HG03439 (cell line): ENCODE measurements at regions not wholly inside any gene's neighbourhood (a gene's known extent, or its start where the extent isn't known, plus 50 kb on each side); places are given as distances from the start of the nearest gene placed in this dataset.
"Not testable (repeated sequence)": the region's sequence is repeated elsewhere in the genome, so short reads cannot be mapped to it uniquely, and the experiment has no call there.

Experiments used
- ATAC-seq: cut with Tn5 transposase; IDR thresholded peaks from one replicate; pipeline ENCODE4 v1.9.1; 2021; ENCODE audit warnings: mild to moderate bottlenecking, moderate library complexity; ENCODE audit not compliant: unreplicated experiment

DNA sequence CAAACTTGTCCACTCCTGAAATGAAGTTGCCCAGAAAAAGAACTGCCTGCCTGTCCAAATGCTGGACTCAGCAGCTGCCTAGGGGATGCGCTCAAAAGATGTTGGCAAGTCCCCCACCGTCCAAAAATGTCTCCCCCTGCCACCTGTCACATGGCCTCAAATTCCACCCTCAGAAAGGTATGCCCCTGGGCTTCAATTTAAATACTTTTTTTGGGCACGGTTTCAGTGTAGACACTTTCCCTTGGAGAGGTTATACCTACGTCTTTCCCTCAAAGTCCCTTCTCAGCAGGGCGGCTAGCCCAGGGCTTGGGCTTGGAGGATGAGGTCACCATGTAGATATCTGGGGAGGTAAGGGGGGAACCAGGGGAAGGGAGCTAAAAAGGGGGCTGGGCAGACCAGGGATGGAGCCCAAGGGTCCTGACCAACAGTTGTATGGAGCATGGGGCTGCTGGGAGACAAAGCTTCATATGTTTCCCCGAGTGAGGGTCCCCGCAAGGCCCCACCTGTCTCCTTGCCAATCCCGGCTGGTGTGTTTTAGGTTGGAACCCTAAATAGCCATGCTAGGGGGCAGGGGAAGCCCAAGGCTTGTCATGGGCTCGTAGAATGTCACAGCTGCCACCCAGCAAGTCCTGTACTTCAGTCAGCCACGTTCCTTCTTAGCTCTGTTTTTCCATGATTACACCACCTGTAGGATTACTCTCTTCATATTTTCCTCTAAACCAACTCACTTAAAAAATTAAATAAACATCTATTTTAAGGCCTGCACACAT is 131.2 kb upstream of the TBX3 start:
- ATAC-seq: no peak

DNA sequence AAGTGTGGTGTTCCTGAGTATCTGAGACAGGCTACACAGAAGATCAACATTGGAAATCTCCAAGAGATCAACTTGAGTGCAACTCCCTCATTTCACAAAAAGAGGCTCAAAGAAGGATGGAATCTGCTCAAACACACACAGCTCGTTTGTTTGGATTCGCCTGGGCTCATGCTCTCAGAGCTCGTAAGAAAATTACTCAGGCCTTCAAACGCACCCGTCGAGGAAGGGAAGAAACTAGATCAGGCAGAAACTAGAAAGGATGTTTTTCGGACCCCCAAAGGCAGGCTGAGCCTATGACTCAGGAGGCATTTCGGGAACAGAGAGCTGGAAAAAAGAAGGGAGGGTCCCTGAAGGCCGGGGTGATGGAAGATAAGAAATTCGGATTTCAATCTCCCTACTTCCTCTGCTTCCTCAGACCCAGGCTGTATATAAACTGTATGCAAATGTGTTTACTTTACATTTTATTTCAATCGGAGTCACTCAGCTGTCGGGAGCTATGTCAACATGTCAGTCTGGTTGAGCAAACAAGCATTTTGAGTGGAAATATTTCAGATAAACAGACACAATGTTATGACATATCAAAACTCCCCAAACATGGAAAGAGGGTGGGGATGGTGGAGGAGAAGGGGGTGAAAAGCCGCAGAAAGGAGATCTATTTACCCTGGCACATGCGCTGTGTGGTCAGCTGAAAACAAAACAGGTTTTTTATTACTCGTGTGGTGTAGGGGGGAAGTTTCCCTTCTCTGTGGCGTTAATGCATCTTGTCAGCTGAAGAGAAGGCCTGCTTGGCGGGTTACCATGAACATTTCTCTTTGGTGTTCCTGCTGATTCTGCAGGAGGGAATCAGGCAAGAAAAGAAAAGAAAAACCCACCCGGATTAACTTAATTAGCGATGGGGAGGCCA is 129.1 kb upstream of the TBX3 start:
- ATAC-seq: no peak

DNA sequence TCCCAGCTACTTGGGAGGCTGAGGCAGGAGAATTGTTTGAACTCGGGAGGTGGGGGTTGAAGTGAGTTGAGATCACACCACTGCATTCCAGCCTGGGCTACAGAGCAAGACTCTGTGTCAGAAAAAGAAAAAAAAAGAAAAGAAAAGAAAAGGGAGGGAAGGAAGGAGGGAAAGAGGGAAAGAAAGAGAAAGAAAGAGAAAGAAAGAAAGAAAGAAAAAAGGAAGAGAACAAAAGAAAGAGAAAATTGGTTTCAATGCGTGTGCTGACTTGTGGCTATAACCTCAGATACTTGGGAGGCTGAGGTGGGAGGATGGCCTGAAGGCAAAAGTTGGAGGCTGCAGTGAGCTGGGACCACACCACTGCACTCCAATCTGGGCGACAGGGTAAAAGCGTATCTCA is 128.4 kb upstream of the TBX3 start:
- no peak for ATAC-seq

DNA sequence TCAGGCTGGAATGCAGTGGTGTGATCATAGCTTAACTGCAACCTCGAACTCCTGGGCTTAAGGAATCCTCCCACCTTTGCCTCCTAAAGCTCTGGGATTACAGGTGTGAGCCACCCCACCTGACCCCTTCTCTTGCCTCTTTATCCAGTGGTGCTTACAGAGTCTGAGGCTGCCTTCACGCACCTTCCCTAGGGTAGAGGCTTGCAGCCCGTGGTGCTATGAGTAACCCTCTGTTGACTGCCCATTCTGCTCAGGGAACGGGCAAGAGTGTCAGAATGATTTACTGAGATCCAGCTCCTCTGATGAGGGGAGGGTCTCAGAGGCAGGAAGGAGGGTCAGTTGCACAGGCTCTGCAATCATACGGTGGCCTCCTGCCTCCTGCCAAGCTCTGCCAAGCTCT is 125.1 kb upstream of the TBX3 start:
- no peak for ATAC-seq

DNA sequence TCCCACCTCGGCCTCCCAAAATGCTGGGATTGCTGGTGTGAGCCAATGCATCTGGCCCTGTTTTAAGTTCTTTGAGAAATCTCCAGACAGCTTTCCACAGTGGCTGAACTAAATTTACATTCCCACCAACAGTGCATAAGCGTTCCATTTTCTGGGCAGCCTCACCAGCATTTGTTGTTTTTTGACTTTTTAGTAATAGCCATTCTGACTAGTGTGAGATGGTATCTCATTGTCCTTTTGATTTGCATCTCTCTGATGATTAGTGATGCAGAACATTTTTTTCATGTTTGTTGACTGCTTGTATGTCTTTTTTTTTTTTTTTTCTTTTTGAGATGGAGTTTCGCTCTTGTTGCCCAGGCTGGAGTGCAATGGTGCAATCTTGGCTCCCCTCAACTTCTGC is 117.4 kb upstream of the TBX3 start:
- not testable (repeated sequence) for ATAC-seq

DNA sequence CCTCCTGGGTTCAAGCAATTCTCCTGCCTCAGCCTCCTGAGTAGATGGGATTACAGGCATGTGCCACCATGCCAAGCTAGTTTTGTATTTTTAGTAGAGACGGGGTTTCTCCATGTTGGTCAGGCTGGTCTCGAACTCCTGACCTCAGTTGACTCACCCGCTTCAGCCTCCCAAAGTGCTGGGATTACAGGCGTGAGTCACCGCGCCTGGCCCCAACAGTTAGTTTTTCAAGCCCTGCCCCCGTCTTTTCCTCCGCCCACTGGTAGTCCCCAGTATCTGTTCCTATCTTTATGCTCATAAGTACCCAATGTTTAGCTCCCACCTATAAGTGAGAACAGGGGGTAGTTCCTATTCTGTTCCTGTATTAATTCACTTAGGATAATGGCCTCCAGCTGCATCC is 116.6 kb upstream of the TBX3 start:
- ATAC-seq: not testable (repeated sequence)

DNA sequence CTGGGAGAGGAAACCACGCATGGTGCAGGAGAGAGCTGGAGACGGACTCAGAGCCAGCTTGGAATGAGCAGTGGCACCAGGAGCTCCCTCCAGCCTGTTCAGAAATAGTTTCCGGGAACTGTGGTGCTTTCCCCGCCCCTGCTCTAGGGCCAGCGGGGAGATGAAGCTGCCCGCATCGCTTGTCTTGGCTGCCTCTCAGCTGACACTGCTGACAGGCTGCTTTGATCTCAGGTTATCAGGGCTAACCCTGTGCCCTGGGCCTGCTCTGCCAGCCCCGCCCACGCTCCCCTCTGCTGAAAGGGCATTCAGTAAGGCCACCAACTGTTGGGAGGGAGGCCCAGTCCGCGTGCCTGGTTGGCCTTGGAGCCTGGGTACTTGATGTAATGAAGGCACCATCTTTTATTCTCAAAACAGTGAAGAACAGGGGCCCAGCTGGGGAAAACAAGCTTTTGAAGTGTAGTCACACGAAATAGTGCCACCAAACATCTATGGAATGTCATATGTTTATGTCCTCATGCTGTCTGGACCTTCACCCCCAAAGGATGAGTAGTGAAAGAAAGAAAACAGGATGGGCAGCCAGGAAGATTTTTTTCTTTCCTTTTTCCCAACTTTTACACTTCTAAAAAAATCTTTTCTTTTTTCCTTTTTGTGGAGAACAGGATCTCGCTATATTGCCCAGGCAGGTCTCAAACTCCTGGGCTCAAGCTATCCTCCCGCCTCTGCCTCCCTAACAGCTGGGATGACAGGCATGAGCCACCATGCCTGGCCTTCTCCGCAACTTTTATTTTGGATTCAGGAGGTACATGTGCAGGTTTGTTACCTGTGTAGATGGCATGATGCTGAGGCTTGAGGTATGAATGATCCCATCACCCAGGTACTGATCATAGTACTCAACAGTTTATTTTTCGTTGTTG is 115.9 kb upstream of the TBX3 start:
- ATAC-seq: no peak

DNA sequence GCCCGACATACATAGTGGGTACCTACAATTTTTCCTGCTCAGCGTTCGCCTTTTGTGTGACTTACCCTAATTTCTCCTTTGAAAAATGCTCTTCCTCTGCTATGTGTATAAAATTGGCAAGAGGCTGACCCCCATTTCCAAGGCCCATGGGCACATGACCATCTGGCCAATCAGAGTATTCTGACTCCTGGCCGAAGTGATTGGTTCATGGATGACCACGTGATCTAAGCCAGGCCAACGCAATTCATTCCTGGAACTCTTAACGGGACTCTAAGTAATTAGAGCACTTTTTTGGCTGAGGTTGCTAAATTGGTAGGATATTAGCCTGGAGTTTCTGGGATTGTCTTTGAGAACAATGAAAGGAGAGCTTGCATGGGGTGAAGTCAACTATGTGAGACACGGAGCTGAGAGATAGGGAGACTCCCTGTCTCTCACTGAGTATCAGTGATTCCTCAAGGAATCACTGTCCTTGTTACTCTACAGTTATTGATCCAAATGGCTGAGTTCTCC is 110.1 kb upstream of the TBX3 start:
- ATAC-seq: no peak

DNA sequence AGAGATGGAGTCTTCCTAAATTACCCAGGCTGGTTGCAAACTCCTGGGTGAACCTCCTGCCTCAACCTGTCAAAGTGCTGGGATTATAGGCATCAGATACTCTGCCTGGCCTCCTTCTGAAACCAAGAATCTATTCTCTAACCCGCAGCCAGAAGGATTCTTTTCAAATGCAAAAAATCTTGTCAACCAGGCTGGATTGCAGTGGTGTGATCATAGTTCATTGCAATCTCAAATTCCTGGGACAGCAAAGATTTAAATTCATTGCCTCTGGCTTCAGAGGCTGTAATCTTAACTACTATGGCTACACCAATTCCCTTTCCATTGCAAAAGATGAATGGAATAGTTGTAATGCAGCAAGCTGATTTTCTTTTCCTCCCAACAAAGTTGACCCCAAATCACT is 106.3 kb upstream of the TBX3 start:
- no peak for ATAC-seq

DNA sequence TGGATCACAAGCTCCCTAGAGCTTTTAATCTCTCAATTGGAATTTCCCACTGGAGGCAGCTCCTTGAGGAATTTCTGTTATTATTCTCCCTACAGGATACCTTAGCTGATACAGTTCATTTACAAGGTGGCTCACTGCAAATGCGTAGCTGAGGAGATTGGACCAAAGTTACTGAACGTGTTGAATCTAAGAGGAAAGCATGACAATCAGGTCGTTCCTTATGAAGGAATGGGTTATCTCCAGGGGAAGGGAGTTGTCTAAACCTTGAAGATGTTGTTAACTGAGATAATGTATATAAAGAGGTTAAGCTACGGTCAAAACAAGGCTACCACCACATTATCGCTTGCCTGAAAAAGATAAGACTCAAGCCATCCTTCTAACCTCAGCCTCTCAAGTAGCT is 105.8 kb upstream of the TBX3 start:
- no peak for ATAC-seq

DNA sequence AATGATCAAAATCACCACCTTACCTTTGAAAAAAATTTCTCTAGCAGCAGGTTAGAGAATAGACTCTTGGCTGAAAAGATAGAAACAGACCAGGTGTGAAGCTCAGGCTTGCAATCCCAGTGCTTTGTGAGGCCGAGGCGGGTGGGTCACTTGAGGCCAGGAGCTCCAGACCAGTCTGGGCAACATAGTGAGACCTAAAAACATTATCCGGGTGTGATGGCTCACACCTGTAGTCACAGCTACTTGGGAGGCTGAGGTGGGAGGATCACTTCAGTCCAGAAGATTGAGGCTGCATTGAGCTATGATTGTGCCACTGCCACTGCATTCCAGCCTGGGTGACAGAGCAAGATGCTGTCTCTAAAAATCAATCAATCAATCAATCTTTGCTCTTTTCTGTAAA is 105.3 kb upstream of the TBX3 start:
- ATAC-seq: no peak

DNA sequence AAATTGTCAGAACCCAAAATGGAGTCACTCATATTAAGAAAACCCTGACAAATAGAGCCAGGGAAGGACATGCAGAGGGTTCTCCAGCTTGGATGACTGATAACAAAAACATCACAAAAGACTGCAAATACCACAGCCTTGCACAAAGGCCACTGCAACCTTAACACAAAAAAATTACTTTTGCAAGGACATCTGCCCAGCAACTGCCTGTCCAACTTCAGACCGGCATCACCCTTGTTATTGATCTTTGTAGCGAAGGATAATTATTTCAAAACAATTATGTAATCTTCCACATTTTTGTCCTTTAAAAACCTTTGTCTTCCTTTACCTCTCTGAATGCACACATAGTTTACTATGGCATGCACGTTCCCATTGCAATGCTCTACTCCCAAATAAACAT is 100.6 kb upstream of the TBX3 start:
- ATAC-seq: no peak

DNA sequence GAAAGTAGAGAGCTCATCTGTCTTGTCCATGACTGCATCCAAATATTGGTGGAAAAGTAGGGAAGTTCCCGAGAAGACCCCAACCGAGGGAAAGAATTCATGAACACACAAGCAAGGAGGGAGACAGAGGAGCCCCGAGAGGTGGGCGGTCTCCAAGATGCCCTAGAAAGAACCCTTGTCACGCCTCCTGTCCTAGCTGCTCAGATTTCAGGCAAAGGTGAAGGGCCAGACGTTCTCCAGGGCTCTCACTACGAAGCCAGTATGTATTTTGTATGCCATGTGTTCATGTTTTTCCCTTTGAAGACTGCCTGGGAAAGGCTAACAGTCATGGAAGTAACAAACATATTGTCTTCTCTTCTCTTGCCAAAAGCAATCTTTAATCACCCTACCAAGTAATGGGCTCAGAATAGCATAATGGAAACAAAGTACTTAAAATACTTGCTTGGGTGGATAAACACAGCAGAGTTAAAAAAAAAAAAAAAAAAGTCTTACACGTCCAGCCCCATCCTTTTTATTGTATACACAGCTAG is 99.2 kb upstream of the TBX3 start:
- ATAC-seq: no peak

DNA sequence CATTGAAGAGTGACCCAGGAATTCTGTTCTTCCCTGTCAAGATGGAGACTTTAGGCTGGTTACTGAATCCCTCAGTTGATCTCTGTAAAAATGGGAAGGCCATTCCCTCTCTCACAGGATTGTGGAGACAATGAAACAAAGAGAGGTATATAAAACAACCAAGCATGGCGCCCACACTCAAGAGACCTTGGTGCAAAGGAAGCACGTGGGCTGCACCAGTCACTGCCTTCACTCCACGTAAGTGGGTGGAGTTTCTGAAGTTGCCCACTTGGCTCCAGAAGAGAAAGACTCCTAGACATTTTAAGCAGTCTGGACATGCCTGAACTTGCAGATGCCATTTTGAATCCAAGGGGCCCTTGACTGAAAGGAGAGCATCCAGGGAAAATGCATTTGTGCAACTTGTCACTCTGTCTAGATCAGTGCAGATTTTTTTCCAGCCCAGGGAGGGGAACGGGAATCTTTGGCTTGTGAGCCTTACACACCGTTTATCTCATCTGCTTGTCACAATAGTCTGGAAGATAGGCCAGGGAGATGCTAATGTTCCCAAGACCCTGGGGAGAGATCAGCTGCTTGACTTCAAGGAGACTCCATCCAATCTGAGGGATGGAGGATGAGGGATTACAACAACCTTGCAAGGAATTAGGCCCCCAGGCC is 96.9 kb upstream of the TBX3 start:
- ATAC-seq: no peak

DNA sequence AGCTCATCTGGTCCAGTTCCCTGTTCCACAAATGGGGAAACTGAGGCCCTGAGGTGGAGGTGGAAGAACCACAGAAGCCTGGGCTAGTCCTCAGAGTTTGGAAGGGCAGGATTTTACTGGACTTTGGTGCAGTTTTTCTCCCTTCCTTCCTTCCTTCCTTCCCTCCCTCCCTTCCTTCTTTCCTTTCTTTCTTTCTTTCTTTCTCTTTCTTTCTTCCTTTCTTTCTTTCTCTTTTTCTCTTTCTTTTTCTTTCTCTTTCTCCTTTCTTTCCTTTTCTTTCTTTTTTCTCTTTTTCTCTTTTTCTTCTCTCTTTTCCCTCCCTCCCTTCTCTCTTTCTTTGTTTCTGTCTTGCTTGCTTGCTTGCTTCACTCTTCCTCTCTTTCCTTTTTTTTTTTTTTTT is 95.7 kb upstream of the TBX3 start:
- no peak for ATAC-seq

DNA sequence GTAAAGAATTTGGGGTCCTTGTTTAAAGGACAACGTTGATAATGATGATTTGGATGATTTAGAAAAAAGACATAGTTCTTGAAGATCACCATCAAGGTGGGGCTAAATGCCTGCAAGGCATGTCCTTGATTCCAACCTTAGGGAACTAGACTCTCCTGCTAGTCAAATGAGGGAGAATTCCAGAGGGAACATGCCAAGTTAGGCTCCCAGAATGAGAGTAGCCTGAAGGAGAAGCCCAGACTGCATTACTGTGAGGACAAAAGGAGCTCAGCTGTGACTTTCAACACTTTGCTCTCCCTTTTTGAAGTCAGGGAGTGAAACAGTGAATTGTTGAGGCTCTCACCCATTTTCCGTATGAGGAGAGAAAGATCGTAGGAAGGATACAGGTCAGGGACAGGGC is 95.2 kb upstream of the TBX3 start:
- ATAC-seq: no peak

DNA sequence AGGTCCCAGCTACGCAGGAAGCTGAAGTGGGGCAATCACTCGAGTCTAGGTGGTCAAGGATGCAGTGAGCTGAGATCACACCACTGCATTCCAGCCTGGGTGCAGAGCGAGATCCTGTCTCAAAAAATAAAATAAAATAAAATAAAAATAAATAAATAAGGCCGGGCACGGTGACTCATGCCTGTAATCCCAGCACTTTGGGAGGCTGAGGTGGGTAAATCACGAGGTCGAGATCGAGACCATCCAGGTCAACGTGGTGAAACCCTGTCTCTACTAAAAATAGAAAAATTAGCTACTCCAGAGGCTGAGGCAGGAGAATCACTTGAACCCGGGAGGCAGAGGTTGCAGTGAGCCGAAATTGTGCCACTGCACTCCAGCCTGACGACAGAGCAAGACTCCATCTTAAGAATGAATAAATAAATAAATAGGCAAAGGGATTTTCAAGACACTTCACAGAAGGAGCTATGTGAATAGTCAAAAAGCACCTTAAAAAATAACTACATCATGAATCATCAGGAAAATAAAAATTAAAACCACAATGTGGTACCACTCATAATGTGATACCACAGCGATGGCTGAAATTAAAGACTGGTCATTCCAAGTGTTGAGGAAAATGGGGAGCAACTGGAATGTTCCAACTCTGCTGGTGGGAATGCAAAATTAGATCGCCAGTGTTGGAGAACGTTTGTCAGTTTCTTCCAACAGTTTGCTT is 92.9 kb upstream of the TBX3 start:
- no peak for ATAC-seq

DNA sequence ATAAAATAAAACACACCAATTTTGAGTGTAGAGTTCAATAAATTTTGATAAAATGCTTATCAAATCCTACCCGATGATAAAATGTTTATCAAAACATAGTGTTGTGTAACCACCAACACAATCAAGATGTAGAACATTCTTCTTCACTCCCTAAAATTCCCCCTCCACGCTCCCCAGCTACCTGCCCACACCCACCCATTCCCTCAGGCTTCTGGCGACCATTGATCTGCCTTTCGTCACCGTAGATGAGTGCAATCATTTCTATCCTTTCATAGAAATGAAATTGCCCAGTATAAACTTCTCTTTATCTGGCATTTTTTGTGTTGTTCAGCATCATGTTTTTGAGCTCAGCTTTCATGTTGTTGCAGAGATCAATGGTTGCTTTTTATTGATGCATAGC is 90.7 kb upstream of the TBX3 start:
- ATAC-seq: no peak

DNA sequence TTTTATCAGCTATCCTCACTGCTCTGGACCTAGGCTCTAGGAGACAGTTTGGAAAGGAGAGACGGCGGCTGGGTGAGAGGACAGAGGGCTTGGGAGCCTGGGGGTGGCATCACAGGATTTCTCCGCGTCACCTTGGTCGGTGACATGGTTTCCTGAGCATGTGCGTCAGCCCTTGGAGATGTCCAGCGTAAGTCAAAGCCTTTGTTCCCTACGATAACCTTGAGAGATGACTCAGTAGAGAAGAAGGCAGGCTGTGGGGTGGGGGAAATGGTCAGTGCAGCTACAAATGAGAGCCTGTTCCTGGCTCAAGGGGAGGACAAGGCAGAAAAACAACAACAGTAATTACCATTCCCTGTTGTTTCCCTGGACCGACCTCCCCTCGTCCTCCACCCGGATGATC is 90.2 kb upstream of the TBX3 start:
- no peak for ATAC-seq

DNA sequence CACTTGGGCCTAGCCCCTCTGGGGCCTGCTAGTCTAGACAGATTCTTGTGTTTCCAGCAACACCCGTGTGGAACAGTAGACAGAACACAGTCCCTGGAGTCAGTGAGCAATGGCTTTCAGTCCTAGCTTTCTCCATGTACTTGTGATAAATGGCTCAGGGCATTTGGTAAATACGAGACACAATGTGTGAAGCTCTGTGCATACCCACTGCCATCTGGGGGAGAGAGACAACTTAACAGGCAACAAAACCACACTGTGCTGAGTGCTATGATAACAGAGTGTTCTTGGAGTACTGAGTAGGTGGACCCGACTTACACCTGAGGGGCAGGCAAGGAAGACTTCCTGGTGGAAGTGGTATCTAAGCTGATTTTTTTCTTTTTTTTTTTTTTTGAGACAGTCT is 86.3 kb upstream of the TBX3 start:
- no peak for ATAC-seq
